Tibial artery (tissue), 4 donors: ENCODE measurements at regions not wholly inside any gene's neighbourhood (a gene's known extent, or its start where the extent isn't known, plus 50 kb on each side); places are given as distances from the start of the nearest gene placed in this dataset.

ENCODE experiments used
- DNase-seq, 2 donors: peaks; one replicate each; pipeline ENCODE4 v3.0.0-alpha.2; 2019
- H3K27ac ChIP-seq, 2 donors: fragments of 200-600 bp; sonication (generic) in 1 of 2; 1 replicate in 1 of 2; 2 replicates in 1 of 2; pipeline ENCODE4 v1.5.1; 2018 to 2019; ENCODE audit warnings: mild to moderate bottlenecking in 1 of 2
- H3K27me3 ChIP-seq, 2 donors: fragments of 200-600 bp; sonication (generic) in 1 of 2; one replicate each; pipeline versions ENCODE4 v1.5.1 to v1.6.0; 2016 to 2019
- H3K36me3 ChIP-seq, 3 donors: fragments of 200-600 bp; sonication (generic) in 2 of 3; one replicate each; pipeline ENCODE4 v1.5.1; 2016 to 2019; ENCODE audit warnings: mild to moderate bottlenecking in 2 of 3
- H3K4me1 ChIP-seq, 4 donors: fragments of 200-600 bp; sonication (generic) in 2 of 4; 1 replicate in 3 of 4; 2 replicates in 1 of 4; pipeline ENCODE4 v1.5.1; 2016 to 2019
- H3K4me3 ChIP-seq, 2 donors: fragments of 200-600 bp; sonication (generic) in 1 of 2; 1 replicate in 1 of 2; 2 replicates in 1 of 2; pipeline ENCODE4 v1.5.1; 2018 to 2019; ENCODE audit warnings: mild to moderate bottlenecking in 2 of 2
- H3K9me3 ChIP-seq, 3 donors: fragments of 200-600 bp; sonication (generic) in 1 of 3; one replicate each; pipeline ENCODE4 v1.5.1; 2016 to 2019
- intact Hi-C: fragments of 100-400 bp; cut with DNase I; formaldehyde crosslinking; loops from one replicate; pipeline ENCODE4 v1.15.0; 2023; ENCODE audit warnings: low total_unique reads
- TF ChIP-seq, protein P1 (sequence below), 2 experiments: fragments of 200-600 bp in 1 of 2; fragments of 450-650 bp in 1 of 2; IDR thresholded peaks; one replicate each; pipeline ENCODE4 v1.5.1; 2017 to 2019; ENCODE audit warnings: antibody characterized with exemption in 2 of 2, mild to moderate bottlenecking in 1 of 2, moderate library complexity in 1 of 2

DNA sequence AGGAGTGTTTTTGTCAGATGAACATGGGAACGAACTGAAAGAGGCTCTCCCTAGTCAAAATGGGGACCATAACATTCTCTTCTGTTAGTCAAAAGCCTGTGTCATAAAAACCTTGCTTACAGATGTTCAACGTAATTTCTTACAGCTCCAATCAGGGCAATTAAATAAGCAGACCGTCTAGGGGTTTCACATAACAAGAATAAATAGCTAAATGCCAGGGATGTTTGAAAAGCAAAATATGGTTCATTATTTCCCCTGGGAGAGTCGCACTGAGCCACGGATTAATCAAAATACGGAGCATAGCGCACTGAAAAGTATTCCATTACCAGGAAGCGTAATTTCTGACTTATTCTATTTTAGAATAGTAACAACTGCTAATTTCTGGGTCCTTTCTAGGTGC is 63.7 kb upstream of the MRI1 start:
- peaks cover 0 to 10% of the 10 kb centered on the region in 2 donors for H3K27me3 ChIP-seq
- intact Hi-C loops = no loop called here
- TF ChIP-seq, protein P1, sequence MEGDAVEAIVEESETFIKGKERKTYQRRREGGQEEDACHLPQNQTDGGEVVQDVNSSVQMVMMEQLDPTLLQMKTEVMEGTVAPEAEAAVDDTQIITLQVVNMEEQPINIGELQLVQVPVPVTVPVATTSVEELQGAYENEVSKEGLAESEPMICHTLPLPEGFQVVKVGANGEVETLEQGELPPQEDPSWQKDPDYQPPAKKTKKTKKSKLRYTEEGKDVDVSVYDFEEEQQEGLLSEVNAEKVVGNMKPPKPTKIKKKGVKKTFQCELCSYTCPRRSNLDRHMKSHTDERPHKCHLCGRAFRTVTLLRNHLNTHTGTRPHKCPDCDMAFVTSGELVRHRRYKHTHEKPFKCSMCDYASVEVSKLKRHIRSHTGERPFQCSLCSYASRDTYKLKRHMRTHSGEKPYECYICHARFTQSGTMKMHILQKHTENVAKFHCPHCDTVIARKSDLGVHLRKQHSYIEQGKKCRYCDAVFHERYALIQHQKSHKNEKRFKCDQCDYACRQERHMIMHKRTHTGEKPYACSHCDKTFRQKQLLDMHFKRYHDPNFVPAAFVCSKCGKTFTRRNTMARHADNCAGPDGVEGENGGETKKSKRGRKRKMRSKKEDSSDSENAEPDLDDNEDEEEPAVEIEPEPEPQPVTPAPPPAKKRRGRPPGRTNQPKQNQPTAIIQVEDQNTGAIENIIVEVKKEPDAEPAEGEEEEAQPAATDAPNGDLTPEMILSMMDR (IDR thresholded peaks at IDR 0.05) = no peak
- H3K9me3 ChIP-seq = peaks cover 0 to 15% (median 0%) of the 10 kb centered on the region in 3 donors
- H3K4me3 ChIP-seq = no peak overlapping the region
- DNase-seq = no peak
- no peaks in the 10 kb centered on the region for H3K36me3 ChIP-seq
- H3K4me1 ChIP-seq = peaks cover 0 to 11% (median 0%) of the 10 kb centered on the region in 4 donors
- no peak overlapping the region for H3K27ac ChIP-seq

DNA sequence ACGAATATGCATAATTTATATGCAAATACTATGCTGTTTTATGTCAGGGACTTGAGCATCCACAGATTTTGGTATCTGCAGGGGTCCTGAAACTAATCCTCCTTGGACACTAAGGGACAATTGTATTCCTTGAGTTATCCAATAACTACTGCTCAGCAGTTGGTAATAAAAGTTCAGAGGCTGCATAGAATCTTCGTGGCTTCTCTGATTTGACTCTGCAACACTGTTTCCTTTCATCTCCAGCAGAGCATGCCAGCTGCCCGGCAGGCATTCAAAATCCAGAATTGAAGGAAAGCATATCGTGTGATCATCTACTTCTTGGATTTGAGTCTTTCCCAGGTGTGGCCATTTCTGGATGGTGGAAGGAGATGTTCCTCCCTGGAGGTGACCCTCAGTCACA is 64.5 kb upstream of the MRI1 start:
- peaks cover 0 to 10% of the 10 kb centered on the region in 2 donors for H3K27me3 ChIP-seq
- no peak overlapping the region for H3K4me3 ChIP-seq
- H3K27ac ChIP-seq = no peak overlapping the region
- DNase-seq = no peak
- TF ChIP-seq, protein P1 (IDR thresholded peaks at IDR 0.05) = no peak
- H3K9me3 ChIP-seq = peaks cover 0 to 7% (median 0%) of the 10 kb centered on the region in 3 donors
- intact Hi-C loops = no loop called here
- H3K36me3 ChIP-seq = no peaks in the 10 kb centered on the region
- H3K4me1 ChIP-seq = peaks cover 0 to 11% (median 0%) of the 10 kb centered on the region in 4 donors

DNA sequence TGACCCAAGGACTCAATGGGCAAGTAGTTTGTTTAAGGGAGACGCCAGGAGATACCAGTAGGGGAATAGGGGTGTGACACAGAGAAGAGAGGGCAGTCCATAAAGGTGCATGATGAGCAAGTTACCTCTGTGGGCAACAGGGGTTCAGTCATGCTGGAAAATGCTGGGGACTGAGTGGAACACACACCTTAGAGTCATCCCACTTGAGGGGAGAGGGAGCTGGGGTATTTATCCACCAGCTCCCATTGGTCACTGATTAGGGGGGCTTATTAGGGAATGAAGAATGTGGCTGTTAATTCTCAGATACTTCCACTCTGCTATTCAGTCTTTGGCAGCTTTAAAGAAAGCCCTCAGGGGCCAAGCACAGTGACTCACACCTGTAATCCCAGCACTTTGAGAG is 67.5 kb upstream of the MRI1 start:
- no peak for DNase-seq
- no peak overlapping the region for H3K27ac ChIP-seq
- H3K36me3 ChIP-seq = no peaks in the 10 kb centered on the region
- peaks cover 0 to 11% (median 0%) of the 10 kb centered on the region in 4 donors for H3K4me1 ChIP-seq
- H3K4me3 ChIP-seq = no peak overlapping the region
- H3K9me3 ChIP-seq = peaks cover 0 to 4% (median 0%) of the 10 kb centered on the region in 3 donors
- peaks cover 0 to 23% of the 10 kb centered on the region in 2 donors for H3K27me3 ChIP-seq
- TF ChIP-seq, protein P1 (IDR thresholded peaks at IDR 0.05) = no peak
- intact Hi-C loops = no loop called here

DNA sequence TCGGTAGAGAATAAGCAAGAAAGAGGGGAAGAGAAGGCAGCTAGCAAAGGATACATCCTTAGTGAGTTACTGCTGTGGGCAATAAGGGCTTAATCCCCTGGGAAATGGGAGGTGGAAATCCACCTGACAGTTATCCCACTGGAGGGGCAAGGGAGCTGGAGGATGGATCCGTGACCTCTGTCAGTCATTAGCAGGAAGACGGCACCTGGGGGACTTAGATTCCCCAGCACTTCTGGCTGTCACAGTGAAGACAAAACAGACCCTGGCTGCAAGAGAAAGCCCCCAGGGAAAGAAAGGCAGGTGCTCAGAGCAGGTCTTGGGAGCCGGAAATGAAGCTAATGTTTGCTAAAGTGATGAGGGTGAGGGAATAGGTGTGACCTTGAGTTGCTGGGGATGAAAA is 70.4 kb upstream of the MRI1 start:
- Histone ChIP-seq H3K4me1 (no peaks in the 10 kb centered on the region), H3K4me3 (no peak overlapping the region), H3K9me3 (no peaks in the 10 kb centered on the region), H3K27ac (no peak overlapping the region), H3K27me3 (peaks cover 0 to 31% of the 10 kb centered on the region in 2 donors), H3K36me3 (no peaks in the 10 kb centered on the region)
- intact Hi-C loops = no loop called here
- no peak for DNase-seq
- TF ChIP-seq, protein P1 (IDR thresholded peaks at IDR 0.05) = no peak

DNA sequence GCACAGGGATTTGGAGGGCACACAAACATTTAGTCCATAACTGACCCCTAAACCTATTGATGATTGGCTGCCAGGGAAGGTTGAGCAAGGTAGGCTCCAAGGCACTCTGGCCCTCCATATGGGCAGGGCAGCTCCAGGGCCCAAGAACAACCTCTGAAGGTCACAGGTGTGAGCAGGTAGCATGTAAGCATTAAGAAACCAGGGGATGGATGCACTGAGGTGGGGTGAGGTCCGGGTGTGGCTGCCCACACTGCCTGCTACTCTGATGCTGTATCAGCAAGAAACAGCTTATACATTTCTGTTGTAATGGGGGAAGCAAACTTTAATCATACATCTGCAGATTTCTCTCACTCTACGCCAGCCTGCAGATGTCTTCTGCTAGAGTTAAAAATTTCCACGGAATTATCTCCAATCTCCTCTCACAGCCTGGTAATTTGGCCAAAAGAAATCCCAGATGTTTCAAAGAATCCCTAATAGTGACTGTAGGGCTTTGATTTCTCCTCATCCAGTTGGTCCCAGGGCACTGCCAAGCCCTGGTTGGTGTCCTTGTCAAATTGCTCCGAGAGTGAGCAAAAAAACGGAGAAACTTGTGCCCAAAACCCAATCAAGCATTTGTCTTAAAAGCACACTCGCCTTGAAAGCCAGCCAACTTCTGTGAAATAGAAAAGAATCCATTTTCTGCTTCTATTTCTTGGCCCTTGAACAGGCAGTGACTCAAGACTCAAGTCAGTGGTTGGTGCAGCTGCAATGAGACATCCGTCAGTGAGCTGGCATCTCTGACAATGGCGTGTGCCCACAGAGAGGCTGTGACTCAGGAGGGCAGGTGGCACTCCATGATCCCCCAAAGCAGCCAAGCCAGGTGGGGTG is 72.5 kb upstream of the MRI1 start:
- Histone ChIP-seq H3K27ac (no peak overlapping the region), H3K4me3 (no peak overlapping the region), H3K36me3 (no peaks in the 10 kb centered on the region), H3K27me3 (peaks cover 0 to 40% of the 10 kb centered on the region in 2 donors), H3K4me1 (no peaks in the 10 kb centered on the region), H3K9me3 (no peaks in the 10 kb centered on the region)
- intact Hi-C loops = no loop called here
- TF ChIP-seq, protein P1 (IDR thresholded peaks at IDR 0.05) = no peak
- no peak for DNase-seq
